KMS-11 (cell line): ENCODE measurements at regions not wholly inside any gene's neighbourhood (a gene's known extent, or its start where the extent isn't known, plus 50 kb on each side); places are given as distances from the start of the nearest gene placed in this dataset.
A peak's percentile ranks its signal among the peaks of the same experiment; 100 is the strongest.

Experiments
- H2AFZ ChIP-seq: fragments of 200-600 bp; sonication (generic); 2 replicates; pipeline ENCODE4 v1.6.1; 2016; ENCODE audit warnings: antibody characterized with exemption, mixed run types, low read depth
- H3K27ac ChIP-seq: fragments of 200-600 bp; sonication (generic); 2 replicates; pipeline ENCODE4 v1.6.1; 2016; ENCODE audit warnings: mild to moderate bottlenecking, mixed run types
- H3K27me3 ChIP-seq: fragments of 200-600 bp; sonication (generic); 2 replicates; pipeline ENCODE4 v1.6.1; 2017; ENCODE audit warnings: mild to moderate bottlenecking, low read depth, mixed run types, moderate library complexity; ENCODE audit not compliant: insufficient read depth
- H3K36me3 ChIP-seq: fragments of 200-600 bp; sonication (generic); 2 replicates; pipeline ENCODE4 v1.6.1; 2017; ENCODE audit warnings: mild to moderate bottlenecking, mixed run types; ENCODE audit not compliant: insufficient read depth
- H3K4me1 ChIP-seq: fragments of 200-600 bp; sonication (generic); 2 replicates; pipeline ENCODE4 v1.6.1; 2016; ENCODE audit warnings: mild to moderate bottlenecking, low read depth, mixed run types; ENCODE audit not compliant: poor library complexity, severe bottlenecking
- H3K4me2 ChIP-seq: fragments of 200-600 bp; sonication (generic); 2 replicates; pipeline ENCODE4 v1.7.0; 2016; ENCODE audit warnings: mild to moderate bottlenecking, mixed run types
- H3K4me3 ChIP-seq: fragments of 200-600 bp; sonication (generic); IDR thresholded peaks from 2 replicates; pipeline ENCODE4 v1.6.1; 2017; ENCODE audit warnings: low read depth, low read length, mixed read lengths; ENCODE audit not compliant: insufficient read depth
- H3K79me2 ChIP-seq: fragments of 200-600 bp; sonication (generic); 2 replicates; pipeline ENCODE4 v1.6.1; 2016; ENCODE audit warnings: low read depth, mixed run types; ENCODE audit not compliant: insufficient read depth
- H3K9ac ChIP-seq: fragments of 200-600 bp; sonication (generic); 2 replicates; pipeline ENCODE4 v1.6.1; 2016; ENCODE audit warnings: mild to moderate bottlenecking, mixed run types
- H4K20me1 ChIP-seq: fragments of 200-600 bp; sonication (generic); 2 replicates; pipeline ENCODE4 v1.6.1; 2016; ENCODE audit warnings: mild to moderate bottlenecking, mixed run types; ENCODE audit not compliant: insufficient read depth
- TF ChIP-seq, protein P1 (sequence below): fragments of 200-600 bp; sonication (generic); conservative IDR thresholded peaks from 2 replicates; pipeline ENCODE4 v1.6.1; 2017; ENCODE audit warnings: low read depth, mild to moderate bottlenecking, antibody characterized with exemption, low read length, moderate library complexity, mixed read lengths

- Histone ChIP-seq H3K4me1 (no peaks in the 10 kb centered on the region), H3K4me3 (no peak overlapping the region), H3K27me3 (no peaks in the 10 kb centered on the region), H3K4me2 (no peak overlapping the region), H4K20me1 (no peaks in the 10 kb centered on the region), H2AFZ (no peak overlapping the region), H3K36me3 (no peaks in the 10 kb centered on the region), H3K9ac (no peak overlapping the region), H3K27ac (no peak overlapping the region), H3K79me2 (no peaks in the 10 kb centered on the region)
- TF ChIP-seq, protein P1, sequence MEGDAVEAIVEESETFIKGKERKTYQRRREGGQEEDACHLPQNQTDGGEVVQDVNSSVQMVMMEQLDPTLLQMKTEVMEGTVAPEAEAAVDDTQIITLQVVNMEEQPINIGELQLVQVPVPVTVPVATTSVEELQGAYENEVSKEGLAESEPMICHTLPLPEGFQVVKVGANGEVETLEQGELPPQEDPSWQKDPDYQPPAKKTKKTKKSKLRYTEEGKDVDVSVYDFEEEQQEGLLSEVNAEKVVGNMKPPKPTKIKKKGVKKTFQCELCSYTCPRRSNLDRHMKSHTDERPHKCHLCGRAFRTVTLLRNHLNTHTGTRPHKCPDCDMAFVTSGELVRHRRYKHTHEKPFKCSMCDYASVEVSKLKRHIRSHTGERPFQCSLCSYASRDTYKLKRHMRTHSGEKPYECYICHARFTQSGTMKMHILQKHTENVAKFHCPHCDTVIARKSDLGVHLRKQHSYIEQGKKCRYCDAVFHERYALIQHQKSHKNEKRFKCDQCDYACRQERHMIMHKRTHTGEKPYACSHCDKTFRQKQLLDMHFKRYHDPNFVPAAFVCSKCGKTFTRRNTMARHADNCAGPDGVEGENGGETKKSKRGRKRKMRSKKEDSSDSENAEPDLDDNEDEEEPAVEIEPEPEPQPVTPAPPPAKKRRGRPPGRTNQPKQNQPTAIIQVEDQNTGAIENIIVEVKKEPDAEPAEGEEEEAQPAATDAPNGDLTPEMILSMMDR: no peak
Measured at GRCh38 chr12:127373559-127373958, 893.4 kb upstream of the TMEM132C start.

DNA sequence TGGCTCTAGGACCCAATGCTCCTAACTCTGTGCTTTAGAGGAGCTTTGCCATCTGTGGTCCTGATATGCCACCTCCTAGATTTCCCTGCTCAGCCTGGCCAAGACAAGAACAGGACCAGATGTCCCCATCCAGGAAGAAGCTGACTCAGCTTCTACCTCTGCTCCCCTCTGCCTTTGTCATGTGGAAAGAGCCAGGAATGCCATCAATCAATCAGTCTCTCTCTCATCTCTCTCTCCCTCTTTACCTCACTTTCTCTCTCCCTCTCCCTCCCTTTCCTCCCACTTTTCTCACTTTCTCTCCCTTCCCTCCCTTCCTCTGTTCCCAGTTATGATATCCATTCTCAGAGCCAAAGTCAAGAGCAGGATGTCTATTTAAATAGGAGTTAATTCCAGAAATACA, 892.5 kb upstream of the TMEM132C start:
- TF ChIP-seq, protein P1: no peak
- H3K36me3 ChIP-seq: no peaks in the 10 kb centered on the region
- no peak overlapping the region for H3K4me2 ChIP-seq
- H3K27ac ChIP-seq: no peak overlapping the region
- no peaks in the 10 kb centered on the region for H3K4me1 ChIP-seq
- H3K9ac ChIP-seq: no peak overlapping the region
- no peak overlapping the region for H2AFZ ChIP-seq
- no peaks in the 10 kb centered on the region for H3K79me2 ChIP-seq
- H4K20me1 ChIP-seq: no peaks in the 10 kb centered on the region
- no peak overlapping the region for H3K4me3 ChIP-seq
- no peaks in the 10 kb centered on the region for H3K27me3 ChIP-seq

DNA sequence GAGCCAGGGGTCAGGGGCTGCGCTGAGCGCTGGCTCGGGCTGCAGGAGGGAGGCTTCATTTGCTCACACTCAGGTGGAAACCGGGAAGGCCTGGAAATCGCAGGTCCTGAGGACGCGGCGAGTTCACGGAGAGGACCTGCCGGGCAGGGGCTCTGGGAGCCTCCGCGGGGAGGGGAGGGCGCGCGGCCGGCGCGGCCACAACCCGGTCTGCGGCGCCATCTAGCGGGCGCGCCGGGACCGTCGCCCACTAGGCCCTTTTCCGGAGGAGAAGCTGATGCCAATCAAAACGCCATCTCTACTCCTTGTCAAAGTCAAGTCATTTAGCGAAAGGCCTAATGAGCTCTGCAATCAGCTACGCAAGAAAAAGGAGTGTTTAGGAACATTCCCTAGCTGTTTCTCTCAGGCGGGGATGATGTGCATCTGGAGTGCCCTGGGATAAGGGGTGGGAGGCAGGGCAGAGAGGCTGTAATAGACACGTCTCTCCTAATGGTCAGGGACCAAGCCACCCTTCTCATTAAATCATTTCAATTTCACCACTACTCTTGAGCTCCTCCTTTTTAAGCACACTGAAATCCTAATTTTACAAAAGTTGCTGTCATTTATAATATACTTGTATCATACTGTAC, 885.8 kb upstream of the TMEM132C start:
- H3K36me3 ChIP-seq: no peaks in the 10 kb centered on the region
- H3K4me1 ChIP-seq: no peaks in the 10 kb centered on the region
- H3K4me3 ChIP-seq: no peak overlapping the region
- no peak overlapping the region for H3K27ac ChIP-seq
- H4K20me1 ChIP-seq: no peaks in the 10 kb centered on the region
- TF ChIP-seq, protein P1: peak; percentile 71
- peak overlapping the region; percentile 54 for H3K4me2 ChIP-seq
- H3K27me3 ChIP-seq: no peaks in the 10 kb centered on the region
- H3K9ac ChIP-seq: no peak overlapping the region
- no peaks in the 10 kb centered on the region for H3K79me2 ChIP-seq
- peak overlapping the region; percentile 18; the same call in 1 of the 2 replicates for H2AFZ ChIP-seq

DNA sequence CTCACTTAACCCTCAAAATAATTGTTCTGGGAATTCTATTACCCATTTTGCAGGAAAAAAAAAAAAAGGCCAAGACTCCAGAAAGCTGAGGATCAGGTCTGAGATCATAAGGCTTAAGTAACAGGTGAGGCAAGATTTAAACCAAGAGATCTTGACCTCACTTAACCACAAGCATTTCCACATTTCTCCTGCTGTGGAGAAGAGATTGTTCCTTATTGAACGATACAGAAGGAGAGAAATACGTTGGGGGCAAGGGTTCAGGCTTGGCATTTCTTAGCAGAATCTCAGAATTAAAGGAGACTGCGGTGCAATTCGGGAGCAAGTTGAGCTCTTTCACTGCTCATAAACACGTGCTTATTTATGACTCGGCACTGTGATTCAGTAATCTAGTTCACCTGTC, 885.3 kb upstream of the TMEM132C start:
- H3K4me3 ChIP-seq: no peak overlapping the region
- no peaks in the 10 kb centered on the region for H3K27me3 ChIP-seq
- H4K20me1 ChIP-seq: no peaks in the 10 kb centered on the region
- no peaks in the 10 kb centered on the region for H3K4me1 ChIP-seq
- TF ChIP-seq, protein P1: no peak
- no peak overlapping the region for H3K4me2 ChIP-seq
- no peaks in the 10 kb centered on the region for H3K79me2 ChIP-seq
- H3K27ac ChIP-seq: no peak overlapping the region
- no peaks in the 10 kb centered on the region for H3K36me3 ChIP-seq
- H2AFZ ChIP-seq: no peak overlapping the region
- H3K9ac ChIP-seq: no peak overlapping the region
